NCI-H446 (cell line): ENCODE measurements at regions not wholly inside any gene's neighbourhood (a gene's known extent, or its start where the extent isn't known, plus 50 kb on each side); places are given as distances from the start of the nearest gene placed in this dataset.

Source experiments
- DNase-seq, 2 experiments: peaks; one replicate each; lab custom pipeline; 2025; lab: John Stamatoyannopoulos, UW

DNA sequence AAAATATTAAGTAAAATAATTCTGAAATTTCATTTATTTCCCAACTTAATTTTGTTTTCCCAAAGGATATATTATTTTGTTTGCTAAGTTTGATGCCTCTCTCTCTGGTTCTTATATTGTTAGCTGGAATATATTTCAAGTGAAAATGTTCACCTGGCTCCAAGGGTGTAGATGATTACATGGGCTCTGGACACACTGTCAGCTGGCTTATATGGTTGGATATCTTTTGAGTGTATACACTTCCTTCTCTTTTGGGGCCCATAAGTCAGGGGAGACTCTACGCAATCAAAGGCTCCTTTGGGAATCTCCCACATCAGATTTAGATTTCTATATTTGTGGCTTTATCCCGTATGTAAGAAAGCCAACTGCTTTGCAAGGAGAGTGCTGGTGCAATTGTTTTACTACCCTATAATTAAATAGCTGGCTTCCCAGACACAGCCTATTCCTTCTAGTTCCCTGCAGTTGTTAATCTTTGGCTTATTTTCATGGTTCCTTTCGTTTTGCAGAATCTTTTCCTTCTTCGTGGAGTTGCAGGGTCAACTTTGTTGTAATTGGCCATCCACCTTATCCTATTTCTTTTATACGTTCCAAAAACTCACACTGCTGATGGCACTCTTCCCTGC lies 225.7 kb downstream of the DPH6 start:
- DNase-seq = no peak

DNA sequence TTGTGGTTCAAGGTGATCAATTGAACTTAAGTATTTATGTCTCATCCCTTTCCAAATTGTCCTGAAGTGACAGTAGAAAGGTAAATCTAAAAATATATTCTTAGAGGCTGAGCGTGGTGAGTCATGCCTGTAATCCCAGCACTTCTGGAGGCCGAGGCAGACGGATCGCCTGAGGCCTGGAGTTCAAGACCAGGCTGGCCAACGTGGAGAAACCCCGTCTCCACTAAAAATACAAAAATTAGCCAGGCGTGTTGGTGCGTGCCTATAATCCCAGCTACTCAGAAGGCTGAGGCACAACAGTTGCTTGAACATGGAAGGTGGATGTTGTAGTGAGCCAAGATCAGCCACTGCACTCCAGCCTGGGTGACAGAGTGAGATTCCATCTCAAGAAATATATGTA lies 226.6 kb downstream of the DPH6 start:
- DNase-seq = no peak

DNA sequence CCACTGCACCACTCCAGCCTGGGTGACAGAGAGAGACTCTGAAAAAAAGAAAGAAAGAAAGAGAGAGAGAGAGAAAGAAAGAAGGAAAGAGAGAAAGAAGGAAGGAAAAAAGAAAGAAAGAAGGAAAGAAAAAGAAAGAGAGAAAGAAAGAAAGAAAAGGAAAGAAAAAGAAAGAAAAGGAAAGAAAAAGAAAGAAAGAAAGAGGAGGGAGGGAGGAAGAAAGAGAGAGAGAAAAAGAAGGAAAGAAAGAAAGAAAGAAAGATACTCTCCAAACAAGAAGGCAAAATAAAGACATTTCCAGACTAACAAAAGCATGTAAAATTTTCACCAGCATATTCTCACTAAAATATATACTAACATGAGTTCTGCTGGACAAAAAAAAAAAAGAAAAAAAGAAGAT lies 228.7 kb downstream of the DPH6 start:
- no peak for DNase-seq

- DNase-seq = no peak
Measured at GRCh38 chr15:35312344-35312743, 227.2 kb upstream of the NANOGP8 start.

- DNase-seq = no peak
Measured at GRCh38 chr15:35311615-35312014, 226.5 kb upstream of the NANOGP8 start.

DNA sequence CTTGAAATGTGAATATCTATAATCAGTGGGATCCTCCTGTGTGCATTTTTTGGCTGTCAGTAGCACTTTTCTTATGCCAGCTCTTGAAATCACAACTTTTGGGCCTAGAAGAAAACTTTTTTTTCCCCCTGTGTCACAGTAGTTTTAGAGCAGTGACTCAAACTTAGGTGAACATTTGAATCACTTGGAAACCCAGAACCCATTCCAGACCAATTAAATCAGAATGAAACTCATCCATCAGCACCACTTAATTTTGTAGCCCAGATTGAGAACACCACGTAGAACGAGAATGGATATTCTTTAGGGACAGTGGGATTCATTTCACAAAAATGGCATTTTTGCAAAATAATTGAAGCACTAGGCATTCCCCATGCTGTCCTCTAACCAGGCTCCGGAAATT lies 224.8 kb upstream of the NANOGP8 start:
- no peak for DNase-seq

DNA sequence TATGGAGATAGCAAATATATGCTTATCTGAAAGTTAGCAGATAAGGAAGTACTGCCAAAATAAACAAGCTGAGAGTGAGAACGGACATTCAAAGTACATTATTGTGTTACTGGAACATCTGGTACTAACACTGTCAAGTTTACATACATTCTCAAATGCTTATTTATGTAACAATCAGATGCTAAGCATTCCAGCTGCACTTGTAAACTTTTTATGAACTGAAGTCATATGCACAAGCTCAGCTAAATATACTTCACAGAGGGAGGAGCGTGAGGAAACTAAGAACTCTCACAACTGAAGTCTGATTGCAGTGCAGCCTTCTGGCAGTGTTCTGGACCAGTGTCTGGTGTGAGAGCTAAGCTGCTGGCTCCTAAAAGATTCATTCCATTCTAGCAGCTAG lies 223.7 kb upstream of the NANOGP8 start:
- no peak for DNase-seq

DNA sequence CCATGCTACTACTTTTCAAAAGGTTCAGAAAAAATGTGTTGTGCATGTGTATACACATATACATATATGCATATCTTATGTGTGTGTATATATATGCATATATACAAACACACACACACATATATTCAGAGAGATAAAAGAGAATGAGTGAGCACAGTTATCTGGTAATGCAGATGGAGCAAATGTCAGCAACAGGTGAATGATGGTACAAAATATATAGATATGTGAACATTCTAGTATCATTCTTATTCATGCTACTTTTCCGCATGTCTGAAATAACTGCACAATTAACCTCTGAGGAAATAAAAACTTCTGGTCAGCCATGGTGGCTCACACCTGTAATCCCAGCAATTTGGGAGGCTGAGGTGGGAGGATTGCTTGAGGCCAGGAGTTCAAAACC lies 222.6 kb upstream of the NANOGP8 start:
- no peak for DNase-seq

GRCh38 chr15:35307026-35307425 lies 221.9 kb upstream of the NANOGP8 start:
- no peak for DNase-seq

DNA sequence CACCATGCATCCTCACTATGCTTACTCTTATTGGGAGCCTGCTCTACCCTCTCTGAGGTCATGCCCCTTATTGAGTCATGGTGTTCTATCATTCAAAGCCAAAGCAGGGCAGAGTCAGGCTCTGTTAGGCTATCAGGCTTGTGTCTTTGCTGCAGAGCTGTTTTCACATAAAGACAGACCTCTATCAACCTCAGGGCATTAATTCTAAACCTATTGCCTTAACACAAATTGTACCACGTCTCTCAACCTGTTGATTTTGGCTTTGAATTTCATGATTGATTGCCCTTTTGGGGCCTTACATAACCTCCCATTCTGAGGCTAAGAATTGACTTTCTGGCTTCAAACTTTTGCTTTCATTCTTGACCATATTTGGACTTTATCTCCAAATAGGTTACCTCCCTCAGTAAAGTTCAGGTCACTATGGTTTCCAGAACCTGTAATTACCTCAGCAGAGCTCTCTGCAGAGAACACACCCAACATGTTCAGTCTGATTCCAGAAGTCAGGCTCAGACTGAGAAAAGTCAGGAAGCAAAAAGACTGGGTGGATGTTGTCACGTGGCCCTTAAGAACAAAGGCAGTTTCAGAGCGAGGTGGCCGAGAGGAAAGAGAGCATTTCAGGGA lies 221.4 kb upstream of the NANOGP8 start:
- no peak for DNase-seq

DNA sequence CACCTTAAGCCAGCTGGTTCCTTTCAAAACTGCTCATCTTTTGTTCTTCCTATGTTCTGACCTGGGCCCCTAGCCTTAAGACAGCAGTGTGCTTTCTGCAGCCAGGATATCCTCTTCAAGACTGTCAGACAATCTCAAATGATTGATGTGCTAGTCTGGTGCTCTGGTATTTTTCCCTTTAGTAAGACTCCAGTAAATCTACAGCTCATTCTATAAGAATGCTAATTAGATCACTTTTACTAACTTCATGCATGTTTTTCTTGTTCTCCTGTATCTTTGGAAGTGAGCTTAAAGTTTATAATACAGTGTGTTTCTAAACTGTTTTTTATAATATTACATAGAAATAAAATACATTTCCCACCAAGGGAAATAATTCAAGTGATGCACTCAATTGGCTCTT lies 220.9 kb upstream of the NANOGP8 start:
- DNase-seq = no peak

GRCh38 chr15:35305031-35305550 lies 220.0 kb upstream of the NANOGP8 start:
- no peak for DNase-seq

DNA sequence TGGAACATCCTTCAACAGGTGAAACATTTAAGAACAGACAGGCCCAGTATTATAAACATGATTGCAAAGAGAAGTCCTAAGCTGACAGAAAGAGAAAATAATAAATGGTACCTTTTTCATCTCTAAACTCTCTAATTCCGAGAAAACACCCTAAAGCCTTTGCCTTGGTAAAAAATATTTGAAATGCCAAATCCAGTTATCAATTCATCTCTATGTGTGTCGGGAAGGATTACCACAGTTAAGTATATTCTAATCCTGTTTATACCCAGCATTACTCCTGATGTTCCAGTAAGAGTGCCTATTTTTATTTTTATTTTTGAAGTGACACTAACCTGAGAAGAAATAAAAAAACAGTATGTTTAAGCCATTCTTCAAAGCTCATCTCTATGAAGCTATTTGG lies 219.3 kb upstream of the NANOGP8 start:
- no peak for DNase-seq

DNA sequence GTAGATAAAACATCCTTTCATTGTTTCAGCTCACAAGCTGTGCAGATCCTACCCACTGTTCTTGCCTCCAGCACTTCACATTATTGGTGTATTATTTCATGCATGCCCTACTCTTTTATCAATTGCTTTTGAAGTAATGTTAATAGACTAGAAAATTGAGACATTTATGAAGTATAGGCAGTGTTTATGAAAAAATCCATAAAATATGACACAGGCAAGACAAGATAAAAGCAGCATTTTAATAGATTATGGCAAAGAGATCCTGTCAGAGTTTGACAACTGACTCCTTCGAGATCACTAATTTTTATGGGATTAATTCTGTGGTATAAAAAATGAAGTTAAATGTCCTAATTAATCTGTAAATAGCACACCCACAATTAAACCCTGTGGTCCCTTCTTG lies 217.2 kb upstream of the NANOGP8 start:
- DNase-seq = no peak

DNA sequence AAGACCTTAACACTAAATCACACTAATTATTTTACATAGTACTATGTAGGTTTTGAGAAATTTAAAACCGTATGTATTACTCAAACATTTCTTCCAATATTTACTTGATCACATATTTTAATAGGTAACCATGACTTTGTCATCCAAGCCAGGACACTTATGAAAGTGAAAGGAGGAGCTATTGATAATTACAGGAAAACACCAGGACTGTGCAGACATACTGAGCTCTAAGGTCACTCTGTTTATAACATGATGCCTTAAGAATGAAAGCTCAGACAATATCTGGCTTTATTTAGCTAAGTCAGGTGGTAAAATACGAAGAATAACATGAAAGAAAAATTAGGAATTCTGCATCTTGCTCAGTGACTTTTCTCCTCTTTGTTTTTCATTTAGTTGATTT lies 216.0 kb upstream of the NANOGP8 start:
- DNase-seq = no peak

DNA sequence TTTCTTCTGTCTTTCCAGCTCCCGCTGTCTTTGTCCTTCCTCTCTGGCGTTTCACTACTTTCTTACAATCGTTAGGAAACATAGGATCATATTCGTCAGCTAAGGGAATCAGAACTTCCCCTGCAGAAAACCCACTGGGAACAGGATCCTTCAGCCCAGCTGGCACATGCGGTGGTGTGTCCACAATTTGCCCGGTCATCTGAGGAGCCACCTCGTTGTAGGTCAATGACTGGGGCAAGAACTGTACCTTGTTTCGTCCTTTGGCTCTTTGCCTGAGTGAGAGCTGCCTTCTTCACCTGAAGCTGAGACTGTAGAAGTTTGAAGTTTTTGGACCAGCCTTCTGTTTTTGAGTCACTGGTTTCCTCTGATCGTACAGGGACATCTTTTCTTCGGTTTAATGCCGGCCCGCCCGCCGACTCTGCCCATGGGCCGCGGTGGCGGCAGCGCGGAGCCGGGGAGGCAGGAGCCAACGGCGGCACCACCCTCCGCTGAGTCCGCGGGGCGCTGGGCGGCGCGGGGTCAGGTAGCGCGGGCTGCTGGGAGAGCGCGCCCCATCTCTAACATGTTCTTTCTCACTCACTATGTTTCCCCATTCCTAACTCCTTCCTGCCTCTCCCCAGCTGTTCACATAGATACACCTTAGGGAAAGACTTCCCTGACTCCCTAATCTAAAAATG lies 214.1 kb upstream of the NANOGP8 start:
- DNase-seq = no peak

DNA sequence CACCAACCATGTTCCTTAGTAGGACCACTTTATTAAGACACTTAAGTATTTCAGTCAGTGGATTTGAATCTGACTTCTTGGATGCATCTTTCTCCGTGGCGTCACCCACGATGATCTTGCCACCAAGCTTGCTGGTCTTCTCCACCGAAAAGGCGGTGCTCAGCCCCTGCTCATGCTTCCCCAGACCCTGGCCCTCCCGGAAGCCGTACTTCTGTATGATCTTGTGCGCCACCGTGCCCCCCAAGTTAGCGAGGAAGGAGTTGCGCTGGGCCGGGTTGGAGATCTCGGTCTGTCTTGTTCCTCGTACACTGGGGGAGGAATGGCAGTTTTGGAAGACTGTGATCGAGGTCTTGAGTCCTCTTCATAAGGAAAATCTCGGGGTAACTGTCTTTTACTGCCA lies 213.4 kb upstream of the NANOGP8 start:
- DNase-seq = no peak

DNA sequence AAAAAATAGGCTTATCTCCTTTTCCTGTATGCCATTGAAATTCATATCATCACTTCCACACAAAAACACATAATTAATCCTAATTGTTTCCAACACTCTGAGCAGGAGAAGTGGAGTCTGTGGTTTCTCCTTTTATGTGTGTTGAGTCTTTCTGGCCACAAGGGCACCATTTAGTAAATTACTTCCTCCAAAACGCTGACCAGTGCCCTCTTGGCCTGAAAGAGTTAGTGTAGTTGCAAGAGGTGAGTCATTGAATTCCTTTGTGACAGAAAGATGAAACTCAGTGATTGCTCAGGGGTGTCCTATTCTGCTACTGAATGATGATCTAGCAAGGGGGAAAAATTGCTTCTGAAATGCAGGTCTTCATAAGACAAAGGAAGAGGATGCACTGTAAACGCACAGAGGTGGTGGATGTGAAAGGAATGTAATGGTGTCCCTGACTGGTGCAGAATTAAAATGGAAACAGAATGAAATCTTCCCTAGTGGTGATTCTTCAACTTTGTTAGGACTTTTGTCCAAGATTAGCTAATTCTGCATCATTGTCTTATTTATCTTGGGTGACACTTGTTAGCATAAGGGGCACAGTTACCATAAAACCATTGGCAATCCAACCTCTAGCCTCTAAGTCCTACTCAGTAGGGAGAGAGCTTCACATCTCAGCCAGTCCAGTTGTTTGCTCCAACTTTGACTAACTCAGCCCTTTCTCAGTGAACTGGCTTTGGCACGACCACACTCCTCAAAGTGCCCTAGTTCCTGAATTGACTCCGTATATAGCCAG lies 208.4 kb upstream of the NANOGP8 start:
- DNase-seq = no peak

- no peak for DNase-seq
Measured at GRCh38 chr15:35290301-35290721, 205.2 kb upstream of the NANOGP8 start.

DNA sequence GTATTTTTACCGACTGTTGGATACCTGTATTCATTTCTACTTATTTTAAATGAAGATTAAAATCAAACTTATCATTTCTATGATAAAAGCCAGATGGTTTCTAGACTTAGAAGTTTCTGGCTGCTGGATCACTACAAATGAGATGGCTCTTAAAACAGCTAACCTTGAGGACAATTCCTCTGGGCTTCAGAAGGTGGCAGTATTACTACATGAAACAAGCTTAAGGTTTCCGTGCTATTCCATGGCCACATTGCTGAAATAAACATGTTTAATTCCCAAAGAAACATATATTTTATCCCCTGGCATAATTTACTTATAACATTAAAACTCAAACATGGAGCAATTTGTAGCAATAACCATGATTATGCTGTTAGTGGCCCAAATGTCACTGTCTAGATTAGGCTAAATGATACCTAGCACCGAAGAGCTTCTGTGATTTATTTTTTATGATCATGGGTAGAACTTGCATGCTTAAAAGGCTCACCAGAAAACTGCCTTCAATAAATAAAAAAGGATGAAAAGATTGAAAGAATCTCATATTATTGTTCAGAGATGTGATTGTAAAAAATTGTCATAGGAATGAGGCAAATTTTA lies 204.0 kb upstream of the NANOGP8 start:
- DNase-seq = peak; percentile 2 to 62

- DNase-seq = no peak
Measured at GRCh38 chr15:35288580-35288979, 203.5 kb upstream of the NANOGP8 start.

DNA sequence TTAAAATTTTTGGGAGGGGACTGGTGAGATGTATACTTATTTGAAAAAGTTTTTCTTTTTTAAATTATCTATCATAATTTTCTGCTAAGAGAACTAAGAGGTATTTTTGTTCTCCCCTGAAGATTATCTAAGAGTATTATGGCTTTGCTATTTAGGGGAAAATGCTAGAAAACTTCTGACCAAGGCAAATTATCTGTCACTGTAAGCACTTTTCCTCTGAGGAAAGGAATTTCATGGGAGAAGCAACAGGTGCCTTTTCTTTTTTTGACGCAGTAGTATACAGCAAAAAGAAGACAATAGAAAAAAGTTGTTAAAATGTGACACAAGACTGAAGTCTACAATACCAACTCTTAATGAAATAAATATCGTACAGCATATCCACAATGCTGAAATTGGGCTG lies 201.6 kb upstream of the NANOGP8 start:
- DNase-seq = no peak
